ENCODE measurements at regions not wholly inside any gene's neighbourhood (a gene's known extent, or its start where the extent isn't known, plus 50 kb on each side); places are given as distances from the start of the nearest gene placed in this dataset.

DNA sequence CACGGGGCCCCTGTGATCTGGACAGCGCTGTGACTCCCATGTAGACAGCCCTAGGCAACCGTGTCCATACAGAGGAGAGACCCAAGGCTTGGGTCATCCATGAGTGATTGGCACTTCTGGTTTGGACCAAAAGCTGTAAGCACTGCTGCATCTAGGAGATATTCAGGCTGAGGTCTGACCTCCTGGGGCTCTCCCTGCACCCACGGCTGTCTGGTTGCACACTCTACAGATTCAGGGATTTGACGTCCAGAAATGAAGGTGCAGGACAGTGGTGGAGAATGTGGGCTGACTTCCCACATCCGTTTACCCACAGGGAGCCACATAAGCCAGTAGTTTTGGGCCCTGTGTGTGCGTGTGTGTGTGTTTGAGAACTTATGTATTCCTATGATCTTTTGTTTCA, 76.2 kb upstream of the ARHGEF7 start:
- TF ChIP-seq GATA1 (IDR thresholded peaks at IDR 0.05; ENCODE audit: low read depth, low read length): no peak
- TF ChIP-seq POLR2A (IDR thresholded peaks at IDR 0.05; ENCODE audit: low read length): no peak
